ENCODE measurements at regions not wholly inside any gene's neighbourhood (a gene's known extent, or its start where the extent isn't known, plus 50 kb on each side); places are given as distances from the start of the nearest gene placed in this dataset.

DNA sequence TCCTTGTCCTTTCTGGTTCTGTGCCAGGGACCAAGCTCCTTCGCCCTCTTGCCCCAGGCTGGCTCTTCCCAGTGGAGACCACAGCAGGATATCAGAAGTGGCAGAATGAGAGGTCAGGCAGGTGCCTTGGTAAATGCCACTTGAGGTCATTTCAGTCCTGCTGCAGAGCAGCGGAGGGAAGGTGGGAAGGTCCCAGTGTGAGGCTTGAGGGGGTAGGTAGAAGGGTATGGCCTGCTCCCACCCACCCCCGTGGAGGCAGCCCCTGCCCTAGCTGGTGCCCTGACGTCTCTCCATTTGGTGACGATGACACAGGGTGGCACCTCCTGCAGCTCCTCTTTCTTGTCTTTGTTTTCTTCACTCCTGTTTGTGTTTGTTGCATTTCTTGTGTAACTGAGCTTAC lies 538.8 kb downstream of the TCERG1L start:
- in situ Hi-C loops (cut with MboI; ENCODE audit: low sequenced_read_pairs), result no loop called here
- H3K79me1 ChIP-seq (ENCODE audit: low read depth in 1 of 2, low read length in 2 of 2), result no peaks in the 10 kb centered on the region
- H3K23ac ChIP-seq (ENCODE audit: low read depth, low read length), result no peak overlapping the region
- H3K9me3 ChIP-seq (ENCODE audit: control insufficient read depth, insufficient read depth, low read length), result peaks cover 43% of the 10 kb centered on the region
- POLR2A ChIA-PET (ENCODE audit: unreplicated experiment), result no interaction called here
- no peak overlapping the region for H3K4ac ChIP-seq (ENCODE audit: low read depth, low read length)
- H2BK20ac ChIP-seq (ENCODE audit: low read depth, low read length), result no peak overlapping the region
- no peak overlapping the region for H2AK5ac ChIP-seq (ENCODE audit: low read depth, low read length)
- H4K20me1 ChIP-seq (ENCODE audit: insufficient read depth, low read length), result no peaks in the 10 kb centered on the region
- no peak overlapping the region for H3K14ac ChIP-seq (replicated peaks; ENCODE audit: low read depth, low read length)
- no peak overlapping the region for H4K5ac ChIP-seq (ENCODE audit: low read depth, low read length)
- TF ChIP-seq MAZ (IDR thresholded peaks at IDR 0.05; ENCODE audit: borderline replicate concordance, low read depth, low read length) (no peak), CEBPB (IDR thresholded peaks at IDR 0.05; ENCODE audit: low read depth, low read length) (no peak), FOS (IDR thresholded peaks at IDR 0.05; ENCODE audit: low read depth, low read length) (no peak), MXI1 (IDR thresholded peaks at IDR 0.05; ENCODE audit: borderline replicate concordance, low read depth, low read length) (no peak), RCOR1 (IDR thresholded peaks at IDR 0.05; ENCODE audit: insufficient replicate concordance, low read length) (no peak), SMC3 (IDR thresholded peaks at IDR 0.05; ENCODE audit: low read depth, low read length) (no peak)
- H2BK15ac ChIP-seq (ENCODE audit: low read depth, low read length), result no peak overlapping the region
- no peak overlapping the region for H3K27ac ChIP-seq (ENCODE audit: insufficient read depth, low read length)
- CTCF ChIA-PET, result no interaction called here
- intact Hi-C loops (cut with micrococcal nuclease), result no loop called here
- no peaks in the 10 kb centered on the region for H3K9me1 ChIP-seq (ENCODE audit: insufficient read depth, low read length)
- dilution Hi-C loops (cut with HindIII; ENCODE audit: low sequenced_read_pairs, unreplicated experiment), result no loop called here
- H4K8ac ChIP-seq (ENCODE audit: low read depth in 2 of 2, low read length in 2 of 2), result no peak overlapping the region
- no CpG with 5 or more reads among the region's 5 CpGs for WGBS, 2 experiments (ENCODE audit: extremely low coverage in 2 of 2, insufficient read length in 1 of 2)
- no peak overlapping the region for H3K4me2 ChIP-seq (ENCODE audit: low read depth, low read length)
- no peaks in the 10 kb centered on the region for H3K27me3 ChIP-seq (ENCODE audit: control insufficient read depth, insufficient read depth, low read length)
- no peak overlapping the region for H3K9ac ChIP-seq (ENCODE audit: low read depth, low read length)
- H3K4me3 ChIP-seq (ENCODE audit: insufficient read depth, low read depth, low read length), result no peak overlapping the region
- no peaks in the 10 kb centered on the region for H3K4me1 ChIP-seq (ENCODE audit: control insufficient read depth, insufficient read depth, low read length)
- H2BK120ac ChIP-seq (ENCODE audit: low read depth, low read length), result no peak overlapping the region
- no peaks in the 10 kb centered on the region for H3K36me3 ChIP-seq (ENCODE audit: control insufficient read depth, insufficient read depth, low read length)
- no peak overlapping the region for H4K91ac ChIP-seq (ENCODE audit: insufficient read depth, low read depth, low read length)
- no peak overlapping the region for H3K56ac ChIP-seq (ENCODE audit: extremely low read depth, insufficient read depth, low read length)
- no peak for DNase-seq
- no peak overlapping the region for H2AFZ ChIP-seq (replicated peaks; ENCODE audit: low read length, poor library complexity)
- H2AK9ac ChIP-seq (replicated peaks; ENCODE audit: low read depth, low read length, poor library complexity), result no peak overlapping the region
- no peak overlapping the region for H2BK5ac ChIP-seq (ENCODE audit: low read depth, low read length, poor library complexity, severe bottlenecking)
- no peak overlapping the region for H3K18ac ChIP-seq (ENCODE audit: low read depth, low read length)
- no TSS peak for BruUV-seq (replicated peaks)
- ATAC-seq (ENCODE audit: low read depth), result no peak
